NCI-H146 treated with DMSO at 0.1 percent for 48 hours (cell line): ENCODE measurements at regions not wholly inside any gene's neighbourhood (a gene's known extent, or its start where the extent isn't known, plus 50 kb on each side); places are given as distances from the start of the nearest gene placed in this dataset.

Source experiments
- DNase-seq: peaks from one replicate; lab custom pipeline; 2025; ENCODE audit not compliant: unreplicated experiment; lab: John Stamatoyannopoulos, UW

DNA sequence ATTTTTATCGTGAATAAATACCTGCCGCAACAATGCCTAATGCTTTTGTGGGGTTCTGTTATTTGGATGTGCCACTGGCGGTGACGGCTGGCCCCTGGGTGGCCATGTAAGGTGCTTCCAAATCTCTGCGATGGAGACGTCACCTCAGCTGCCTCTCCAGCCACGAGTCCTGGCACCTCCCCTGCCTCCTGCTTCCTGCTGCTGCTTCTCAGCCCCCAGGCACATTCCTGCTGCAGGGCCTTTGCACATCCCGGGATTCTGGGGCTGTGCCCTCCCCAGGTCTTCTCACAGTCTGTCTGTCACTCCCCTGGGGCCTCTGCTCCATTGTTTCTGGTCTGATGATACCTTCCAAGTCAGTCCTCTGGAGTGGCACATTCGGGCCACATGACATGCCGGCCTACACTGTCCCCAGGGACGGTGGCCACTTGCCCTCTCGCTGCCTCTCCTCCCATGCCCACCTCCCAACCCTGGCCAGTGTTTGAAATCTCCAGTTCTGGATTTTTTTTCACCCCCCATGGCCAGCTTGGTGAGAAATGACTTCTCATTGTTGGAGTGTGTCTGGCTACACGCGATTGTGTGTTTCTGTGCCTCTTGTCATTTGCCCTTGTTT is 151.8 kb downstream of the KIF26A start:
- DNase-seq, result no peak

DNA sequence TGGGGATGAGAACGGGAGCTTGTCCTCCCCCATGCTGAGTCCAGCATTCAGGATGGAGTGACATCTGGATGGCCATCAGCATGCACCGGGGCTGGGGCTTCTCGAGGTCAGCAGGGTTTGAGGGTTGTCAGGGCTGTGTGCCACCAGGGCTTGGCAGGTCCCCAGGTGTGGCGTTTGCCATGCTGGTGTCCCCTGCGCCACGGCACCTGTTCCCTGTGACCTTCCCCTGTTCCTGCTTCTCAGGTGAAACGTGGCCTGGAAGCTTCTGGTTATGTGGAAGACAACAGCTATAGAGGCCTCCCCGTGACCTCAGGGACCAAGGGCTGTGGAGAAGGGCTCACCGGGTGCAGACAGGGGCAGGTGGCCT is 152.4 kb downstream of the KIF26A start:
- DNase-seq, result no peak

DNA sequence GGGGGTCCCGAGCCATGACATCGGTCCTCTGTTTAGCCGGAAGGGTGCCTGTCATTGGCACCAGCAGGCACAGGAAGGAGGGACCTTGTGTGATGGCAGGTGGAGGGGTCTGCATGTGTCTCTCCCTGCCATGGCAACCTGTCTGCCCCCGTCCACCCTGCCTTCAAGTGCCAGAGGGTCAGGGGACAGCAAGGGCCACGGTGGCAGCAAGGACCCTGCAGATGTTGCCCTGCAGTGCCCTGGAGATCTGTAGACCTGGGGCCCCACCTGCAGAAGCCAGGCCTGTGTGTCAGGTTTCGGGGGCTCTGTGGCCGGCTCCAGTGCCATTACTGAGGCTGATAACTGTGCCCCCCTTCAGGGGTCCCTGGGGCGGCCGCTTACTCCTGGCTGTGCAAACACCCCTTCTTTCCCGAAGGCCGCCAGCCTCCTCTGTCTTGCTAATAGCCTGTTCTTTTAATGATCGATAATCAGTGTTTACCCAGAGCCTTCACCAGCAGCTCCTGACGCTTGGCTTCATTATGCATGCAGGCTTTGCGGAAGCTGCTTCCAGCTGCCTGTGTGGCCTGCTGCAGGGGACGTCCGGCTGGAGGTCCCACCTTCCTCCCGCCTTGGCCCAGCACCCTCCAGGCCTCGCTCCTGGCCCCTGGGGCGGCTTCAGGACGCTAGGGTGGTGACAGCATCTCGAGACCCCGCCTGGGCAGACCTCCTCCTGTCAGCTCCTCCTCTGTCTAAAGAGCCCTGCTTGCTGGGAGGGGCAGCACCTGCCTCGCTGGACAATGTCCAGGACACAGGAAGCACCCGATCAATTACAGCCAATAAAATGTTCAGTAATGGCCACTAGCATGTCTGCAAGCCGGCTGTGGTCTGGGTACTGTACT is 153.0 kb downstream of the KIF26A start:
- peak; percentile 90 for DNase-seq

DNA sequence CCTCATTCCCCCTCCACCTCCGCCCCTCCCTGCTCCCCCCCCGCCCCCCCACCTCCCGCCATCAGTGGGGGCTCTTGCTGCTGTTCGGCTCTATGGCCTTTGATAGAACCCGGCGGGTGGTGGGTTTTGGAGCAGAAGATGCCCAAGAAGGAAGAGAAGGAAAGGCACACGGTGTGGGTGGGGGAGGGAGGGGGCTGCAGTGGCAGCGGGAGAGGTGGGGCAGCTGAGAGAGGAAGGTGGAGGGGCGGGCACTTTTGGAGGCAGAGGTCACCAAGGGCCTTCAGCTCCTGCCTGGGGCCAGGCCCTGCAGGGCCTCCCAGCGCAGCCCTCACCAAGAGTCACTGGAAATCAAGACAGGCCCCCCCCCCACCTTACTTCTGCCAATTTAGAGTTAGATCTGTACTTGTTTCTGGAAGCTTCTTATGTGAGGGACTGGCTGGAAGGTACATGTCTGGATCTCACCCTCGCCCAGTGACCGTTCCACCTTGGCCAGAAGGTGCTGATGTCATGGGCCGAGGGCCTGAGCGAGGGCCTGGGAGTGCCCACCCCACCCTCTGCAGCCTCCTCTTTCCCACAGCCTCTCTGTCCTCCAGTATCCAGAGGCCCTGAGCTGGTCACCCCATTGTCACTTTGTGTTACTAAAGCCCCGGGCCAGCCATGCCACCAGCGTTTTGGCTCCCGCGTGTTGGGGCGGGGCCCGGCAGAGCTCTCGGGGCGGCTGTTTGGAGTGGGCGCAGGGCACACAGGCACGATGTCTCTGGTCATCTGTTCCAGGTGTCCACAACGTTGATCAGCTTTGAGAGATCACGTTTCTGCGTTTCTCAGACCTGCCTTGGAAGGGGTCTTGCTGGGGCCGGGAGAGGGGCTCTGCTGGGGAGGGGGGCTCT is 153.9 kb downstream of the KIF26A start:
- DNase-seq, result no peak

DNA sequence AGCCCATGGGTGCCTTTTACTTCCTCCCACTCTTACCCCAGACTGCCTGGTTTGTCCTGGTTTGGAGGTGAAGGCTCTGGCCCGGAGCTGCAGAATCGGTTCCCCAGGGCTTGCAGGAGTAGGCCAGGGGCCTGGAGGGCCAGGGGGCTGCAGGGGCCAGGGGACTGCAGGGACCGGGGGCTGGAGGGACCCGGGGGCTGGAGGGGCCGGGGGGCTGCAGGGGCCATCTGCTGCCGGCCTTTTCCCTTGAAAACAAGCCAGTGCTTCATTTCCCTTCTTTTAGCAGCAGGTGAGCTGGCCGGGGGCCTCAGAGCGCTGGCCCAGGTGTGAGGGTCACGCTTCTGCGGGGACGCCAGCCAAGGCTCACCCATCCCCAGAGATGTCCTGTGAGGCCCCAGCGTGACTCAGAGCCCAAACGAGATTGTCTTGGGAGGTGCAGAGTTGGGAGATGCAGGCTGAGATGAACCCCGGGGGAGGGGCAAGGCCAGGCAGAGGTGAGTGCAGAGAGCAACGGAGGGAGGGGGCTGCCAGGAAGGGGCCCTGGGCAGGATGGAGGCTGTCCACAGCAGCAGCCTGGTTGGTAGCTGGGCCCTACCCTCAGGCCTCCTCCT is 154.9 kb downstream of the KIF26A start:
- no peak for DNase-seq

DNA sequence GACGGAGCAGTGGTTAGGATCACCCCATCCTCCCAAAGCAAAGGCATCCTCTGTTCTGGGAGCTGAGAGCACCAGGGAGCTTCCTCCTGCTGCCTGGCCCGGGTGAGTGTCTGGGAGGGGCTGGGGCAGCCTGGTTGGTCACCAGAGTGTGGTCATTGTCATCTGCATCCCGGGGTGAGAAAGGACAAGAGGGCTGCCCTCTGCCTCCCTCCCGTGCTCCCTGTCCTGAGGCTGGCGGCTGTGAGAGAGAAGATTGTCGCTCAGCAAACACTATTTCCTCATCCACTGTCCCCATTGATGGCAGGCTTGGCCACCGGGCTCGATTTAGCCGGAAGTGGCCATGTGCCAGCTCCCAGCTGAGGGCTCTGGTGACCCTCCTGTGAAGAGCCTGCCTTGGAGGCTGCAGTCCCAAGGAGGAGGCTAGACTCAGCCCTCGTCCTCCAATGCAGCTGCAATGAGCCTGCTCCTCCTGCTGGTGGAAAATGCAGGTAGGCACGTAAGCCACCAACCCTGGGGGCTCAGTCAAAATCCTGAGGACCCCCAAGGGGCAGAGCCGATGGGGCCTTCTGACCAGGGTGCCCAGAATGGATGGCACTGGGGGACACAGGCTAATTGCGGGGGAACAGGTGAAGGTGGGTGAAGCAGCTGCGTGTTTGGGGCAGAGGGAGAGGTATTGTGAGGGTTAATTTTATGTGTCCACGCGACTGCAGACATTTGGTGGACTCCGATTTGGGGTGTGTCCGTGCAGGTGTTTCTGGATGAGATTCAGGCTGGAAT is 155.7 kb downstream of the KIF26A start:
- no peak for DNase-seq

DNA sequence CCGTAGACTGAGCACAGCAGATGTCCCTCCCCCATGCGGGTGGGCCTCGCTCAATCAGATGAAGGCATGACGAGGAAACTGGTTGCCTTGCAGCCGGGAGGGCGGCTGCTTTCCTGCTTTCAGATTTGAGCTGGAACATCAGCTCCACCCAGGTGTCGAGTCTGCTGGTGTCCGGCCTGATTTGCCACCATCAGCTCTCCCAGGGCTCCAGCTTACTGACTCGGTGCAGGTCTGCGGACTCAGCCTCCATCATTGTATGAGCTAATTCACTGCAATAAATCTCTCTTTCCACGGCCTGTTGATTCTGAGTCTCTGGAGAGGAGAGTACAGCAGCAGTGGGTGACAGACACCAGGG is 156.2 kb downstream of the KIF26A start:
- DNase-seq, result no peak

DNA sequence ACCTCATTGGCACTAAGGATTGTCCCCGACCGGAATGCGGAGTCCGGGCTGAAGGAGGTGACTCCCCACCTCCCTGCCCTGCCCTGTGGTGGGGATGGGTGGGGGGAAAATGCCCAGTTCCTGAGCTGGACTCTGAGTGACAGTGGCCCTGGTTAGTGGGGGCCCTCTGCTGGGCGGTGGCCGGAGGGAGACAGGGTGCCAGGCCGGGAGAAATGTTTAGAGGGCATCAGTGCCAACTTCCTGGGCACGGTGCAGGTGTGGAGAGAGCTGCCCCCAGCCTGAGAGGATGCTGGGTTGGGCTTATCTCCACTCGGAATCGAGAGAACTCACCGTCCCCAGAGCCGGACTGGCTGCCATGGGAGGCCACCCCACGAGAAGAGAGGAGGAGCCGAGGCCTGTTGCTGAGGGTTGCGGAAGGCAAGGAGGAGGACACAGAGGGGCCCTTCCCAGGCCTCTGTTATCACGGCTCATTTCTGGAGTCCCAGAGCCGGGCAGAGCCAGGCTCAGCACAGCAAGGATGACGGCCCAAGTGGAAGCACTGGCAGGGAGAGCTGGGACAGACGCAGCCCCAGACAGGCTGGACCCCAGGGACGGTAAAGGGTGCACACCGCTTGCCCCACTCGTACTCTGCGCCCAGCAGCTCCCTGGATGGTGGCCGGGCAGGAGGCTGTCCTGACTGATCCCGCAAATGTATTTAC is 156.7 kb downstream of the KIF26A start:
- DNase-seq, result no peak

DNA sequence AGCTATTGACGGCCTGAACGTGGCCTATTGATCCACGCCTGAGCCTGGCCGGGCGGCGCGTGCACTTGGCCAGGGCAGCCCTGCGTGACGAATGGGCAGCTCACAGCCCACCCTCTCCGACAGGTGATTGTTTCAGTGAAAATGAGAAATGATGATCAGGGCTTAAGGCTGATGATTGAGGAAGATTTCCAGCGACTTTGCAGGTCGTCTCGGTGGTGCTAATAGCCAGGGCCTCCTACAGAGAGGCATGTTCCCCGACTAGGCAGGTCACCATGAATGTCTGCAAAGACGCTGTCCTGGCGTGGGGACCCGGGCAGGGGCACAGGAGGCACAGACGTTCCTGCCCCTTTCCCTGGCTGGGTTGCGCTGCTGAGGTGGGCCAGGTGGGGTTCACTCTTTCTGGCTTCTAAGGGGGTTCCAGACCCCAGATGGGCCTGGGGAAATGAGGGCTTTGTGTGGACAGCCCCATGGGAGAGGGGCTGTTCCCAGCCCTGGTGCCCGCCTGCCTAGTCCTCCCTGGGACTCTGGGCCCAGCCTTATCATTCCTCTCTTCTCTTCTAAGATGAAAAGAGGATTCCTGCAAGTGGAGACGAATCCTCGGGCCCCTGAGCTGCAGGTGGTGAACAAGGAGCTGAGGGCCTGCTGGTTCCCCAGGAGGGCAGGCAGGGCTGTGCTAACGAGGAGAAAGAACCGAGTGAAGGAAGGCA is 157.4 kb downstream of the KIF26A start:
- DNase-seq, result no peak

DNA sequence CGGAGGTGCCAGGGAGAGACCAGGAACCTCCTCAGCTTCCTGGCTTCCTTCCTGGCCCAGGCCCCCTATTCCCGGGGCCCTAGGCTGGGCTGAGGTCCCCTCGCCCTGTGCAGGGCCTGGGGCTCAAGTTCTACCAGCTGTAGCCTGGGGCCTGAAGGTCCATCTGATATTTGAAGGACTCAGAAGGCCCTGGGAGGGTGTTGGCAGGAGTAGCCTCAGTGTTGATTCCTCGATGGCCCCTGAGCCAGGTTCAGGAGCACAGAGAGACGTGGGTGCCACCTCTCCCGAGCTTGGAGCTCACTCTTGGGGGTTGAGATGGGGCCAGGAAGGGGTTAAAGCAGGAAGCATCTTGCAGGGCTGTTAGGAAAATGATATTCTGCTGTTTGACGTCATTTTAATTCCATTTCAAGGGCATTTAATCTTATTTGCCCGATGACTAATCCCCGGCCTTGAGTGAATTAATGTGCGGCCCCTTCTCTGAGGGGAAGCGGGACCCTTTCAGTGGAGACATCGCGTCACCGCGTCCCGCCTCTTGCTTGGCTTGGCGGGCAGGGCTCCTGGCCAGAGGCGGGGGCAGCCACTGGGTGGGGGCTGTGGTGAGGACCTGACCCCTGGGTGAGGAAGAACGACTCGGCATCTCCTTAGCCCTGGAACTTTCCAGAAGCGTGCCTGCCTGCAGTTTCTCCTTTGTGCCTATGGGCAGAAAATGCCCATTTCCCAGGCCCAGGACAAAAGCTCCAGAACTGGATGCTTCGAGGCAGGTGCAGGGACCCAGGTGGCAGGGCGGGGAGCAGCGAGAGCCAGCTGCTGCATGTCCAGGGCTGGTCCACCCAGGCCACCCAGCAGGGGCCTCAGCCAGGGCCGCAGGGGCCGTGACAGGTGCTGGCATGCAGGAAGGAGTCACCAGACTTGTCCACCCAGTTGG is 158.3 kb downstream of the KIF26A start:
- no peak for DNase-seq

DNA sequence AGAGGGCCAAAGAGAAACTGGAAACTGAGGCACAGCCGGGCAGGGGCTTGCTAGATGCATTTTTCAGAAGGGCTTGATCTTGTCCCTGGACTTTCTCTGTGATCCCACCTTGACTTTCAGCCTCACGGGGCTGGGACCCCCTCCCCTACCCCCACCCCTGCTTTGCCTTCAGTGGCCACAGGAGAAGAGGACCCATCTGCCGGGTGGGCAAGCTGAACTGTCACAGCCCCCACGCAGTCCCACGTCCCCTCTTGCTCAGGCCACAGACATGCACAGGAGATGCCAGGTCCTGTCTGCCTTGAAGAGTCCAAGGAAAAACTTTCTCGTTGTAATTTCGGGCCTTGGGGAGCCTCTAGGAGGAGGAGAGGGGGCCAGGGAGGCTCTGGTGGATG is 158.9 kb downstream of the KIF26A start:
- DNase-seq, result no peak

DNA sequence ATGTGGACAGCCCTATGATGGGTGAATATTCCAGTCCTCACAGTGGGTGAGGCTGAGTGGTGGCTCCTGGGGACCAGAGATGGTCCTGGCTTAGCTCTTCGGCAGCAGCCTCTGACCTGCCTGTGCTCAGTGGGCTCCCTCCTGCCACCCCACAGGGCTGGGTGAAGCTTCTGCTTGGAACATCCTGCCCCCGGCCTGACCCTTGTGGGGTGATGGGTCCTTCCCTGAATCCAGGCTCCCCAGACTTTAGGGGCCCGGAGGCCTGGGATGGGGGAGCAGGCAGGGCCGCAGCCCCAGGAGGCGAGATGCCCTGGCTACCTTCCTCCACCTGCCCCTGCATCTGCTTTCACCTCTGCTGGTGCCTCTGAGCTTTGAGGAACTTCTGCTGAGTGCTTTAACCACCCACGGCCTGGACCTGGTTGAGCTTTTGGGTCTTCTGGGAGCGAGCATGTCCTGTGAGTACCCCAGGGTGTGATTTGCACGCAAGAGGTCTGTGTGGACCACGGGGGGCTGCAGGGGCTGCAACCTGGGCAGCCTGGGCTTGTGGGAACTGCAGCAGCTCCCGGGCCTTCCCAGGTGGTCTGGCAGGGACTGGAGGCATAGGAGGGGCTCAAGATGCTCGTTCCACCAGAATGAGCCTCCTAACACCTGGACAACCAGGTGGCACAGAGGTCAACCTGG is 159.5 kb downstream of the KIF26A start:
- no peak for DNase-seq

DNA sequence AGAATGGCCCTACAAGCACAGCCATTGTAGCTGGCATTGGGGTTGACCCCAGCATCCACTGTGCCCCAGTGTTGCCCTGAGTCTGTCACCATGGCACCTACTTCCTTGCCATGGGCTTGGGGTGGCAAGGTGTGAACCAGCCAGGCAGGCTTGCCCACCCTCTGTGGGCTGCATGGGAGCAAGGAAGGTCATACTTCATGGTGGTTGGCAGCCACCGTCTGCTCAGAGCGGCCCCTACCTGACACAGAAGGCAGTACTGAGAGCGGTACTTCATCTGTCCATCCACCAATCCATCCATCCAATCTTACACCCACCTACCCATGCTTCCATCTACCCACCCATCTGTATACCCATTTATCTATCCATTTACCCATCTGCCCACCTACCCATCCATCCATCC is 160.1 kb downstream of the KIF26A start:
- DNase-seq, result no peak

DNA sequence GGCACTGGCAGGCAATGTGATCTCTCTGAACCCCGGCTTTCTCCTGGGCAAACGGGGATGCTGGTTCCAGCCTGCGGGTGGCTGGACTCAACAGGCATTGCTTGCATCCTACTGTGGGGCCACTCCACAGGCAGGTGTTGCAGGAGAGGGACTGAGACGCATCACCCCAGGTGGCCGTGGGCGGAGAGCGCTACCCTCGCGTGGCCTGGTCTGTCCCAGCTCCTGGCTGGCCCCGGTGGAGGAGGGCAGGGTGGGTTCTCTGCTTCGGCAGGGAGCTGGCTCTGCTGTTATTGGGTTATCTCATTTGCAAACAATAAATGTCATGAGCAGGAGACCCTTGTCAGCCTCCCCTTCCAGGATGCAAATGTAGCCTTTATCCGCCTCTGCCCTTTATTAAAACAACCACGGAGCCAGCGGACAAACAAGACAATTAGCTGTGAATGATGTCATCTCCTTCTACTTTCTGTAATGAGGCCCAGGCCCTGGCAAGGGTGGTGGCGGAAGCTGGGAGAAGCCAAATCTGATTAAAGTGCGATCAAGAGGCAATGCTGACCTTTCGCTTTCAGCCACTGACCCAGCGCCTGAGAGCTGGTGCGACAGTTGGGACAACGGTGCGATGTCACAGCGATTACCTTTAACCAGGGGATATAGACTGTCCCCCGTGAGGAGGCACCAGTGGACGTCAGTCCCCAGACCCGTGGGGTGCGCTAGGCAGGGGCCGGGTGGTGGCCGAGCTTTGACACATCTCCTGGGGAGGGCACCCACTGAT is 161.8 kb downstream of the KIF26A start:
- no peak for DNase-seq

DNA sequence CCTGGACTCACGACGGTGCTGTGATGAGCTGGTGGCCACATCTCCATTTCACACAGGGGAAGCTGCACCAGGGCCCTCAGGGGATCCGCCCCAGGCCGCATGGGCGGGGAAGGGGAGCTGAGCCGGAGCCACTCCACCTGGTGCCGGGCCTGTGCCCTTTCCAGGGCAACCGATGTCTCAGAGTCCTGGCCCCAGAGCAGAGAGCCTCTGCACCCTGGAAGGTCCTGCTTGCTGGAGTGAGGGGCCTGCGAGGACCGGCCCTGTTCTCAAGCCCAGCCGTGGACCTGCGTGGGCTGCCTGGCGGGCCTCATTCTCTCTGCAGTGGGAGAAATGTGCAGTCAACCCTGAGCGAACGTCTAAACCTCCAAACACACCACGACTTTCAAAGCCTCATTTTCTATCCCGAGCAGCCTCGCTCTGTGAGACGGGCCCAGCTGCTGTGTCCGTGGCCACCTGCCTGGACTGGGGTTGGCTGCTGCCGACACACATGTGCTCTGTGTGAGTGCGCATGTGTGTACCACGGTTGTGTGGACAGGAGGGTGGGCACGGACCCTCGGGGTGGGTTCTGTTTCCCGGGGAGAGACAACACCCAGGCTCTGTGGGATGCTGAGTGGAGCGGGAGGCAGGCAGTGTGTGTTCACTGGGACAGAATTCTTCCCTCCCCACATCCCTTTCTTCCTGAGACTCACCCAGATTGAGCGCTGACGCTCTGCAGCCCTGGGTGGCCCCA is 163.5 kb downstream of the KIF26A start:
- DNase-seq, result no peak

DNA sequence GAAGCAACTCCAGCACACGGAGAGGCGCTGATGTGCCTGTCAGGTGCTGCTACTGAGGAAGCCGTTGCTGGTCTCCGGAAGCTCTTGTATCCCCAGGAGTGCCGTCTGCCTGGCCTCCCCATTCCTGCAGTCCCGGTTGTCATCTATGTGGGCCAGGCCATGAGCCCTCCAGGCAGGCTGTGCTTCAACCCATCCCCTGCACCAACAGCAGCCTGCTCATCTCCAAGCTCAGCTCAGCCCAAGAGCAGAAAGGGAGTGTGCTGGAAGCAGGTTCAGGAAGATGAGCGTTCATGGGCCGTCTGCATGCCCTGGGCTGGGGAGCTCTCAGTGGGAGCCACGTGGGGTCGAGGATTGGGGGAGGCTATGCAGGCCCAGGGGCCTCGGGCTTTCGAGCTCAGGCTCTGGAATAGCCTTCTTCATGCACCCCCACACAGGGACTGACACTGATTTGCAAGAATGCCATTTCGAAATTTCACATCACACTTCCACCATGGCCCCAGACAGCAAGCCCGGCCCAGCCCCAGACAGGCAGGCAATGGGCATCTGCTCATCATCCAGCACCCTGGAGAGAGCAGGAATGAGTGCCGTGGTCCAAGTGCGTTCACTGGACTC is 164.5 kb downstream of the KIF26A start:
- DNase-seq, result no peak
